Choroid plexus epithelial cell (primary cell): ENCODE measurements at regions not wholly inside any gene's neighbourhood (a gene's known extent, or its start where the extent isn't known, plus 50 kb on each side); places are given as distances from the start of the nearest gene placed in this dataset.

ENCODE experiments used
- DNase-seq: peaks from one replicate; pipeline ENCODE4 v3.0.0-alpha.2; 2010; ENCODE audit warnings: low read depth
- H3K4me3 ChIP-seq: 2 replicates; pipeline ENCODE4 v1.5.1; 2011; ENCODE audit warnings: low read depth, mild to moderate bottlenecking, control low read depth, low read length, moderate library complexity
- TF ChIP-seq, protein P1 (sequence below): conservative IDR thresholded peaks from 2 replicates; pipeline ENCODE4 v1.5.1; 2011; ENCODE audit warnings: low read depth, mild to moderate bottlenecking, control low read depth, inconsistent platforms, low read length, moderate library complexity

- TF ChIP-seq, protein P1, sequence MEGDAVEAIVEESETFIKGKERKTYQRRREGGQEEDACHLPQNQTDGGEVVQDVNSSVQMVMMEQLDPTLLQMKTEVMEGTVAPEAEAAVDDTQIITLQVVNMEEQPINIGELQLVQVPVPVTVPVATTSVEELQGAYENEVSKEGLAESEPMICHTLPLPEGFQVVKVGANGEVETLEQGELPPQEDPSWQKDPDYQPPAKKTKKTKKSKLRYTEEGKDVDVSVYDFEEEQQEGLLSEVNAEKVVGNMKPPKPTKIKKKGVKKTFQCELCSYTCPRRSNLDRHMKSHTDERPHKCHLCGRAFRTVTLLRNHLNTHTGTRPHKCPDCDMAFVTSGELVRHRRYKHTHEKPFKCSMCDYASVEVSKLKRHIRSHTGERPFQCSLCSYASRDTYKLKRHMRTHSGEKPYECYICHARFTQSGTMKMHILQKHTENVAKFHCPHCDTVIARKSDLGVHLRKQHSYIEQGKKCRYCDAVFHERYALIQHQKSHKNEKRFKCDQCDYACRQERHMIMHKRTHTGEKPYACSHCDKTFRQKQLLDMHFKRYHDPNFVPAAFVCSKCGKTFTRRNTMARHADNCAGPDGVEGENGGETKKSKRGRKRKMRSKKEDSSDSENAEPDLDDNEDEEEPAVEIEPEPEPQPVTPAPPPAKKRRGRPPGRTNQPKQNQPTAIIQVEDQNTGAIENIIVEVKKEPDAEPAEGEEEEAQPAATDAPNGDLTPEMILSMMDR: no peak
- no peak overlapping the region for H3K4me3 ChIP-seq
- peak; percentile 79 for DNase-seq
Observed at GRCh38 chr6:67606906-67607828, 1027.9 kb upstream of the ADGRB3 start.

- TF ChIP-seq, protein P1: no peak
- no peak overlapping the region for H3K4me3 ChIP-seq
- peak; percentile 40 for DNase-seq
Observed at GRCh38 chr6:67594366-67594765, 1040.7 kb upstream of the ADGRB3 start.

- TF ChIP-seq, protein P1: no peak
- no peak overlapping the region for H3K4me3 ChIP-seq
- DNase-seq: no peak
Observed at GRCh38 chr6:67593247-67593646, 1041.8 kb upstream of the ADGRB3 start.

DNA sequence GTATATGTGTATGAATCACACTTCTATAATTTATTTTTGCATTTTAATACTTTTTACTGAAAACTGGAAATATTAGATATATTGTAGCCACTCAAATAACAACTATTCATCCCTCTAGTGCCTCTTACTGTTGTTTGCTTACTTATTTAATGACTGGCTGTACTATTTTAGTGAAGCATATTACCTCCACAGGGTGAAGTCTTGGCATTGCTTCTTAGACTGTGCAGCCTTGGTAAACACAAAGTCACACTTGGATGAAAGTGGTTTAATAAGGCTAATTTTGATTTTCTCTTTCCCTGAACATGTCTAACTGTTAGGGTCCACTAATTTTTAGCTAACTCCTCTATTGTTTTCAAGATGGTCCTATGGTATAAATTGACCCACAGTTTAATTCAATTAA is 1043.2 kb upstream of the ADGRB3 start:
- TF ChIP-seq, protein P1: no peak

GRCh38 chr6:67567842-67568241 is 1067.2 kb upstream of the ADGRB3 start:
- TF ChIP-seq, protein P1: no peak
- no peak overlapping the region for H3K4me3 ChIP-seq
- no peak for DNase-seq

More for the DNA sequence above, 1043.2 kb upstream of the ADGRB3 start:
- no peak overlapping the region for H3K4me3 ChIP-seq
- DNase-seq: no peak

DNA sequence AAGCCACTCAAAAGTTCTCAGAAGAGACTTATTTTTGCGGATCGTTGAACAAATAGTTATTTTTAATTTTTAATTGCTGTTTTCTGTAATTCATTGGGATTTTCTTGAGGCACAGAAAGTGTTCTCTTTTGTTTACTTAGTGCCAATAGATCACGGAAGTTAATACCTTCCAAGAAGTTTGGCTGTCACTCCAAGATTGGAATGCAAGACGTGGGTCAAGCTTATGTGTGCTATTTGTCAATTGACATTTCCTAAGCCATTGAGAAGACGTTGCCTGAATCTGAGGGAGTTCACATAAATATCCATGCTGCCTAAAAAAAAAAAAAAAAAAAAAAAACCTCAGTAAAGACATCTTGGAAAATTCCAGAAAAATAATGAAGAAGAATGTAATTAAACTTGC is 1071.4 kb upstream of the ADGRB3 start:
- no peak for DNase-seq
- no peak overlapping the region for H3K4me3 ChIP-seq
- TF ChIP-seq, protein P1: no peak

GRCh38 chr6:67560068-67560467 is 1075.0 kb upstream of the ADGRB3 start:
- TF ChIP-seq, protein P1: no peak
- no peak overlapping the region for H3K4me3 ChIP-seq
- DNase-seq: no peak
